Keratinocyte (primary cell): ENCODE measurements at regions not wholly inside any gene's neighbourhood (a gene's known extent, or its start where the extent isn't known, plus 50 kb on each side); places are given as distances from the start of the nearest gene placed in this dataset.
"Not testable (repeated sequence)": the region's sequence is repeated elsewhere in the genome, so short reads cannot be mapped to it uniquely, and the experiment has no call there.

Source experiments
- DNase-seq: peaks from one replicate; pipeline ENCODE4 v3.0.0-alpha.2; 2011; ENCODE audit warnings: low read depth, missing footprints, low spot score
- FAIRE-seq: peaks from 2 replicates; lab custom pipeline; 2011; peaks lifted over from hg19 to GRCh38; lab: Jason Lieb, UNC
- H2AFZ ChIP-seq: 2 replicates; pipeline ENCODE4 v1.6.0; 2012; ENCODE audit warnings: low read length, control low read depth, inconsistent platforms; ENCODE audit not compliant: control insufficient read depth
- H3K27ac ChIP-seq: 2 replicates; pipeline ENCODE4 v1.5.1; 2011; ENCODE audit warnings: low read length; ENCODE audit not compliant: control insufficient read depth, insufficient read depth
- H3K27me3 ChIP-seq: 3 replicates; pipeline ENCODE4 v1.6.0; 2011; ENCODE audit warnings: low read length; ENCODE audit not compliant: control insufficient read depth, insufficient read depth; ENCODE audit errors: extremely low read depth
- H3K36me3 ChIP-seq, 2 experiments: 2 replicates in 1 of 2; 3 replicates in 1 of 2; pipeline ENCODE4 v1.5.1; 2011; ENCODE audit warnings: low read length in 2 of 2, mild to moderate bottlenecking in 1 of 2; ENCODE audit not compliant: control insufficient read depth in 2 of 2, insufficient read depth in 2 of 2; ENCODE audit errors: extremely low read depth in 1 of 2
- H3K4me1 ChIP-seq: 3 replicates; pipeline ENCODE4 v1.5.1; 2011; ENCODE audit warnings: low read length; ENCODE audit not compliant: control insufficient read depth, insufficient read depth; ENCODE audit errors: extremely low read depth
- H3K4me2 ChIP-seq: 3 replicates; pipeline ENCODE4 v1.6.0; 2011; ENCODE audit warnings: low read depth, low read length; ENCODE audit not compliant: control insufficient read depth, insufficient read depth; ENCODE audit errors: extremely low read depth
- H3K4me3 ChIP-seq, 3 experiments: fragments of 200-600 bp in 1 of 3; sonication (generic) in 1 of 3; 2 replicates in 2 of 3; 3 replicates in 1 of 3; pipeline ENCODE4 v1.5.1; 2011 to 2016; ENCODE audit warnings: low read length in 3 of 3, mild to moderate bottlenecking in 3 of 3, control low read depth in 2 of 3, inconsistent platforms in 1 of 3, low read depth in 1 of 3, mixed read lengths in 1 of 3, mixed run types in 1 of 3, moderate library complexity in 1 of 3; ENCODE audit not compliant: control insufficient read depth in 2 of 3, insufficient read depth in 2 of 3; ENCODE audit errors: extremely low read depth in 1 of 3
- H3K79me2 ChIP-seq: 2 replicates; pipeline ENCODE4 v1.6.0; 2012; ENCODE audit warnings: low read length; ENCODE audit not compliant: control insufficient read depth, insufficient read depth
- H3K9ac ChIP-seq: 3 replicates; pipeline ENCODE4 v1.6.0; 2011; ENCODE audit warnings: low read length; ENCODE audit not compliant: control insufficient read depth, insufficient read depth; ENCODE audit errors: extremely low read depth
- H3K9me1 ChIP-seq: 3 replicates; pipeline ENCODE4 v1.6.0; 2011; ENCODE audit warnings: low read length; ENCODE audit not compliant: control insufficient read depth, insufficient read depth; ENCODE audit errors: extremely low read depth
- H3K9me3 ChIP-seq: 2 replicates; pipeline ENCODE4 v1.5.1; 2012; ENCODE audit warnings: low read depth, low read length; ENCODE audit not compliant: control insufficient read depth
- H4K20me1 ChIP-seq: 3 replicates; pipeline ENCODE4 v1.6.0; 2011; ENCODE audit warnings: low read length; ENCODE audit not compliant: control insufficient read depth, insufficient read depth; ENCODE audit errors: extremely low read depth
- CTCF ChIP-seq, 3 experiments: IDR thresholded peaks in 1 of 3; conservative IDR thresholded peaks in 1 of 3; optimal IDR thresholded peaks in 1 of 3; 2 replicates in 2 of 3; 3 replicates in 1 of 3; pipeline versions ENCODE3 to v1.5.1; 2011; ENCODE audit warnings: low read length in 3 of 3, mild to moderate bottlenecking in 3 of 3, moderate library complexity in 2 of 3, control low read depth in 1 of 3, inconsistent platforms in 1 of 3; ENCODE audit not compliant: insufficient read depth in 2 of 3; ENCODE audit errors: extremely low read depth in 1 of 3
- EZH2 ChIP-seq: IDR thresholded peaks from one replicate; pipeline ENCODE4 v1.6.1; 2012; ENCODE audit warnings: inconsistent platforms, mild to moderate bottlenecking, low read length, moderate library complexity
- dilution Hi-C: fragments of 300-500 bp; cut with MboI; formaldehyde crosslinking; loops from one replicate; pipeline ENCODE4 v1.7.0; 2020; ENCODE audit warnings: low sequenced_read_pairs; ENCODE audit not compliant: extremely low pct_ligation_motif_present

DNA sequence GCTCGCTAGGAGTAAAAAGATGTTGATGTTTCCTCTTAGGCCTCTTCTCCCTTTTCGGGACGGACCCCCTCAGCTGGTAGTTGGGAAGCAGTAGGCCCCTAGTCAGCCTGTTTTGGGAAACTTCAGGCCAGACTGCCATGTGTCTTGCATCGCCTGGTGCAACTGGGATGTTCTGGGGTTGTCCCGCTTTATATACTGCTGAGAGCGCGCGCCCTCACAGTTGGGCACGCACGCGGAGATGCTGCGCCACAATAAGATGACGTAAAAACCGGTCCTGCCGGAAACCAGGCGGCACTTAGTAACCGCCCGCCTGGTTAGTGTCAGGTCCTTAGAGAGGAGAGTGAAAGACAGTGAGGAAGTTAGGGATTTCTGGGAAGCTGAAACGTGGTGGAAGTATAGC lies 231.3 kb upstream of the CT83 start:
- Histone ChIP-seq H3K79me2 (no peaks in the 10 kb centered on the region), H2AFZ (no peak overlapping the region), H4K20me1 (no peaks in the 10 kb centered on the region), H3K36me3 (no peaks in the 10 kb centered on the region), H3K4me1 (no peaks in the 10 kb centered on the region), H3K4me3 (no peak overlapping the region), H3K9ac (no peak overlapping the region), H3K9me1 (no peaks in the 10 kb centered on the region), H3K27me3 (no peaks in the 10 kb centered on the region), H3K4me2 (no peak overlapping the region), H3K27ac (no peak overlapping the region), H3K9me3 (no peaks in the 10 kb centered on the region)
- DNase-seq (no peak), FAIRE-seq (no peak)
- TF ChIP-seq EZH2, result no peak
- no peak for TF ChIP-seq CTCF (optimal IDR thresholded peaks at IDR 0.05 in 1 of 3, IDR thresholded peaks at IDR 0.05 in 1 of 3, conservative IDR thresholded peaks at IDR 0.05 in 1 of 3; ENCODE audit: extremely low read depth in 1 of 3, insufficient read depth in 2 of 3, low read length in 3 of 3)
- dilution Hi-C loops, result no loop called here

DNA sequence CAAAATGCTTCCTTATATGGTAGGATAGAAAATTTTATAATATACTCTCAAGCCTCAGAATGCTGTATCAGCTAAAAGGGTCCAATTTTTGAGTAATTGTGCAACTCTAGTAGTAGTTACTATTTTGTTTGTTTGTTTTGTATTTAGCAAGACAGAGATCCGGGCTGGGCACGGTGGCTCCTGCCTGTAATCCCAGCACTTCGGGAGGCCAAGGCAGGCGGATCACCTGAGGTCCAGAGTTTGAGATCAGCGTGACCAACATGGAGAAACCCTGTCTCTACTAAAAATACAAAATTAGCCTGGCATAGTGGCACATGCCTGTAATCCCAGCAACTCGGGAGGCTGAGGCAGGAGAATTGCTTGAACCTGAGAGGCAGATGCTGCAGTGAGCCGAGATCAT lies 216.8 kb upstream of the CT83 start:
- not testable (repeated sequence) for H2AFZ ChIP-seq

DNA sequence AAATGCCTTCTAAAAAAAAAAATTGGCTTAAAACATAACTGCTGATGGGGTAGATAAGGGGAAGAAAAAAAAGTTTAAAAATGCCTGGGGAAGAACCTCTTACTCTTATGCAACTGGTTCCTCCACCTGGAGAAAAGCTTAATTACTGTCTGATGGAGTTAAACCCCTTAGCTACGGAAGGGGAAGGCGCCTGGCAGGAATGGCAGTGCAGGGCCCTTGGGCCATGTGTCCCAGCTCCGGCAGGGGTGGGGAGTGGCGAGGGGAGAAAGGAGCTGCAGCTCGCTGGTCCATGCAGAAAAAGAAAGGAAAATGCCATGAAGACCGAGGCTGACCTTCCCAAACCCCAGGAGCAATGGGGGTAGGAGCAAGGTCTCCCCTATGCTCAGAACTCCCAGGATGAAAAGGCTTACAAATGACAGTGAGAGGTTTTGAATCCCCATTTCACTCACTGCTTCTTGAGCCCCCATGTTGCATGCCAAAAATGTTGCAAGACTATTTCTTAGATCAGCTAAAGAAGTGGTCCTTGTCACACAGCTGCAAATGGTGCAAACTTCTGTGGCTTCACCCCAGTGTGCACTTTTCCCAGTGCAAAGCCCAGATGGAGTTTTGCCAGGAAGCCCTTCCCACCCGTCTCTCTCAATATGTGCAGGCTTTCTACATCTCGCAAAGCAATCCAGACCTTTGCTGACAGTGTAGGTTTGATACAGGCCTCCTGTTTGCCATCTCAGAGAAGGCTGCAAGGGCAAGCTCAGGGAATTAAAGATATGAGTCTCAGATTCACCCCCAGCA lies 204.8 kb upstream of the CT83 start:
- dilution Hi-C loops, result no loop called here

More for the DNA sequence above, 216.8 kb upstream of the CT83 start:
- FAIRE-seq, H3K4me1 ChIP-seq, H3K9me3 ChIP-seq, DNase-seq, H3K79me2 ChIP-seq, dilution Hi-C loops, H3K4me2 ChIP-seq, H3K27me3 ChIP-seq, H3K9me1 ChIP-seq, H4K20me1 ChIP-seq, H3K4me3 ChIP-seq, H3K9ac ChIP-seq, H3K36me3 ChIP-seq, H3K27ac ChIP-seq: not testable (repeated sequence)

More for the DNA sequence above, 204.8 kb upstream of the CT83 start:
- DNase-seq (no peak), FAIRE-seq (no peak)
- no peaks in the 10 kb centered on the region for H3K27me3 ChIP-seq
- no peaks in the 10 kb centered on the region for H3K9me1 ChIP-seq
- no peak overlapping the region for H3K4me2 ChIP-seq
- no peaks in the 10 kb centered on the region for H3K79me2 ChIP-seq
- no peak overlapping the region for H3K27ac ChIP-seq
- H3K36me3 ChIP-seq, result no peaks in the 10 kb centered on the region
- no peak overlapping the region for H3K9ac ChIP-seq
- no peaks in the 10 kb centered on the region for H4K20me1 ChIP-seq
- no peak overlapping the region for H2AFZ ChIP-seq
- no peaks in the 10 kb centered on the region for H3K4me1 ChIP-seq
- no peak overlapping the region for H3K4me3 ChIP-seq
- H3K9me3 ChIP-seq, result no peaks in the 10 kb centered on the region
- no peak for TF ChIP-seq EZH2
- no peak for TF ChIP-seq CTCF (optimal IDR thresholded peaks at IDR 0.05 in 1 of 3, IDR thresholded peaks at IDR 0.05 in 1 of 3, conservative IDR thresholded peaks at IDR 0.05 in 1 of 3; ENCODE audit: extremely low read depth in 1 of 3, insufficient read depth in 2 of 3, low read length in 3 of 3)
